H1 (cell line): ENCODE measurements at regions not wholly inside any gene's neighbourhood (a gene's known extent, or its start where the extent isn't known, plus 50 kb on each side); places are given as distances from the start of the nearest gene placed in this dataset.
A peak's percentile ranks its signal among the peaks of the same experiment; 100 is the strongest.

ENCODE experiments used
- CTCF ChIA-PET: fragments of 300-600 bp; sonication (Branson Sonifier 250); formaldehyde crosslinking; loops from one replicate; lab custom pipeline; 2021; ENCODE audit not compliant: partially characterized antibody; lab: Charles Lee
- POLR2A ChIA-PET: fragments of 300-600 bp; sonication (Branson Sonifier 250); formaldehyde crosslinking; loops from one replicate; lab custom pipeline; 2021; ENCODE audit warnings: inconsistent platforms; ENCODE audit not compliant: partially characterized antibody; lab: Charles Lee
- DNase-seq, 2 experiments: peaks; one replicate each; pipeline versions ENCODE4 v3.0.0 to v3.0.0-alpha.2; 2010 to 2022; ENCODE audit warnings: low spot score in 2 of 2, low read depth in 1 of 2, mixed read lengths in 1 of 2
- FAIRE-seq: peaks from 2 replicates; lab custom pipeline; 2011; peaks lifted over from hg19 to GRCh38; lab: Jason Lieb, UNC
- H2AFZ ChIP-seq: 2 replicates; pipeline ENCODE4 v1.8.1; 2012; ENCODE audit warnings: low read length, inconsistent platforms
- H2AK5ac ChIP-seq: 2 replicates; pipeline ENCODE4 v1.6.1; 2013; ENCODE audit warnings: low read depth, low read length
- H2BK120ac ChIP-seq: replicated peaks from 2 replicates; pipeline ENCODE3; 2013; ENCODE audit warnings: low read depth, low read length, inconsistent platforms
- H2BK12ac ChIP-seq: 2 replicates; pipeline ENCODE4 v1.6.1; 2013; ENCODE audit warnings: low read depth, low read length
- H2BK15ac ChIP-seq: 2 replicates; pipeline ENCODE4 v1.6.1; 2013; ENCODE audit warnings: low read length
- H2BK20ac ChIP-seq: 2 replicates; pipeline ENCODE4 v1.6.1; 2013; ENCODE audit warnings: low read length
- H2BK5ac ChIP-seq: 2 replicates; pipeline ENCODE4 v1.6.1; 2013; ENCODE audit warnings: low read depth, low read length
- H3K14ac ChIP-seq: 2 replicates; pipeline ENCODE4 v1.6.1; 2013; ENCODE audit warnings: inconsistent platforms; ENCODE audit not compliant: insufficient read length
- H3K18ac ChIP-seq: 2 replicates; pipeline ENCODE4 v1.6.1; 2013; ENCODE audit warnings: low read length; ENCODE audit errors: extremely low read depth
- H3K23ac ChIP-seq: 2 replicates; pipeline ENCODE4 v1.6.1; 2013; ENCODE audit warnings: inconsistent platforms; ENCODE audit not compliant: insufficient read length
- H3K23me2 ChIP-seq: 2 replicates; pipeline ENCODE4 v1.6.1; 2013; ENCODE audit warnings: low read depth, low read length
- H3K27ac ChIP-seq: 2 replicates; pipeline ENCODE4 v1.6.1; 2011; ENCODE audit warnings: low read depth, low read length, inconsistent platforms
- H3K27me3 ChIP-seq, 4 experiments: replicated peaks in 1 of 4; 1 replicate in 1 of 4; 2 replicates in 3 of 4; pipeline versions ENCODE4 v1.6.1 to v1.8.1; 2011 to 2013; ENCODE audit warnings: low read length in 3 of 4, mild to moderate bottlenecking in 3 of 4, inconsistent platforms in 2 of 4, mixed read lengths in 2 of 4, moderate library complexity in 1 of 4; ENCODE audit not compliant: control insufficient read depth in 3 of 4, insufficient read depth in 3 of 4; ENCODE audit errors: extremely low read depth in 1 of 4
- H3K36me3 ChIP-seq, 4 experiments: 2 replicates each; pipeline versions ENCODE4 v1.6.1 to v1.8.1; 2011 to 2013; ENCODE audit warnings: mild to moderate bottlenecking in 4 of 4, low read length in 3 of 4, moderate library complexity in 2 of 4, control low read depth in 1 of 4, inconsistent platforms in 1 of 4; ENCODE audit not compliant: insufficient read depth in 4 of 4, control insufficient read depth in 2 of 4
- H3K4ac ChIP-seq: replicated peaks from 2 replicates; pipeline ENCODE3; 2013; ENCODE audit warnings: low read length, low read depth, mixed read lengths, inconsistent platforms; ENCODE audit not compliant: insufficient read length
- H3K4me1 ChIP-seq, 4 experiments: replicated peaks in 1 of 4; 1 replicate in 1 of 4; 2 replicates in 3 of 4; pipeline versions ENCODE4 v1.6.1 to v1.8.1; 2011 to 2013; ENCODE audit warnings: low read length in 3 of 4, inconsistent platforms in 2 of 4, mixed read lengths in 1 of 4; ENCODE audit not compliant: insufficient read depth in 4 of 4, control insufficient read depth in 3 of 4
- H3K4me2 ChIP-seq, 2 experiments: 2 replicates each; pipeline versions ENCODE4 v1.6.1 to v1.8.1; 2011 to 2013; ENCODE audit warnings: low read depth in 2 of 2, low read length in 2 of 2, control low read depth in 1 of 2, inconsistent platforms in 1 of 2, mild to moderate bottlenecking in 1 of 2; ENCODE audit not compliant: insufficient read depth in 1 of 2
- H3K4me3 ChIP-seq, 4 experiments: fragments of 200-600, 300-600 bp in 1 of 4; sonication (generic), shearing (Covaris generic), sonication (Bioruptor Twin) in 1 of 4; 2 replicates each; pipeline versions ENCODE4 v1.5.1 to v1.8.1; 2011 to 2016; ENCODE audit warnings: low read length in 4 of 4, low read depth in 3 of 4, control low read depth in 2 of 4, inconsistent platforms in 2 of 4, mild to moderate bottlenecking in 2 of 4, mixed read lengths in 1 of 4, moderate library complexity in 1 of 4; ENCODE audit not compliant: insufficient read depth in 2 of 4; ENCODE audit errors: extremely low read depth in 1 of 4
- H3K56ac ChIP-seq: replicated peaks from 2 replicates; pipeline ENCODE3; 2013; ENCODE audit warnings: low read depth, mild to moderate bottlenecking, mixed read lengths, low read length, inconsistent platforms; ENCODE audit not compliant: insufficient read length
- H3K79me1 ChIP-seq: 2 replicates; pipeline ENCODE4 v1.6.1; 2013; ENCODE audit warnings: low read depth, low read length, control low read depth
- H3K79me2 ChIP-seq, 2 experiments: 2 replicates each; pipeline versions ENCODE4 v1.6.1 to v1.8.1; 2012 to 2013; ENCODE audit warnings: low read length in 2 of 2, mild to moderate bottlenecking in 2 of 2, inconsistent platforms in 1 of 2; ENCODE audit not compliant: insufficient read depth in 2 of 2, control insufficient read depth in 1 of 2
- H3K9ac ChIP-seq, 4 experiments: replicated peaks in 1 of 4; 1 replicate in 1 of 4; 2 replicates in 3 of 4; pipeline versions ENCODE4 v1.6.1 to v1.8.1; 2011 to 2013; ENCODE audit warnings: low read depth in 3 of 4, low read length in 3 of 4, control low read depth in 2 of 4, mild to moderate bottlenecking in 2 of 4, moderate library complexity in 2 of 4, inconsistent platforms in 1 of 4; ENCODE audit errors: extremely low read depth in 1 of 4
- H3K9me3 ChIP-seq, 2 experiments: 2 replicates each; pipeline versions ENCODE4 v1.6.1 to v1.8.1; 2012 to 2013; ENCODE audit warnings: mild to moderate bottlenecking in 2 of 2, moderate library complexity in 2 of 2, control low read depth in 1 of 2, inconsistent platforms in 1 of 2, low read depth in 1 of 2, low read length in 1 of 2, mixed read lengths in 1 of 2; ENCODE audit not compliant: insufficient read depth in 2 of 2
- H4K20me1 ChIP-seq, 2 experiments: replicated peaks in 1 of 2; 2 replicates each; pipeline versions ENCODE3 to v1.8.1; 2011 to 2013; ENCODE audit warnings: inconsistent platforms in 2 of 2, low read length in 2 of 2, mild to moderate bottlenecking in 1 of 2; ENCODE audit not compliant: insufficient read depth in 2 of 2, control insufficient read depth in 1 of 2
- H4K5ac ChIP-seq: 2 replicates; pipeline ENCODE4 v1.6.1; 2013; ENCODE audit warnings: low read length, low read depth, mixed read lengths, inconsistent platforms; ENCODE audit not compliant: insufficient read length
- H4K8ac ChIP-seq: 2 replicates; pipeline ENCODE4 v1.8.0; 2013; ENCODE audit warnings: mild to moderate bottlenecking, moderate library complexity, low read length, inconsistent platforms; ENCODE audit not compliant: insufficient read depth; ENCODE audit errors: extremely low read depth
- H4K91ac ChIP-seq: replicated peaks from 2 replicates; pipeline ENCODE3; 2013; ENCODE audit warnings: low read length, mixed read lengths, inconsistent platforms; ENCODE audit not compliant: insufficient read length
- CBX5 ChIP-seq: fragments of 300-800, 300-1000 bp; sonication (generic); IDR thresholded peaks from 2 replicates; pipeline ENCODE4 v1.7.1; 2016; ENCODE audit warnings: antibody characterized with exemption, low read length, low read depth
- CHD2 ChIP-seq: IDR thresholded peaks from 2 replicates; pipeline ENCODE4 v1.6.1; 2012; ENCODE audit warnings: low read length, improper control_type of control experiment
- CTBP2 ChIP-seq: IDR thresholded peaks from 2 replicates; pipeline ENCODE4 v1.7.0; 2011; ENCODE audit warnings: borderline replicate concordance, mild to moderate bottlenecking, moderate library complexity, mixed read lengths, low read length; ENCODE audit not compliant: insufficient read depth, insufficient read length
- EZH2 ChIP-seq: fragments of 200-600 bp; sonication (generic); IDR thresholded peaks from 2 replicates; pipeline ENCODE4 v1.7.1; 2012; ENCODE audit warnings: low read depth, mild to moderate bottlenecking, moderate library complexity, low read length, inconsistent platforms; ENCODE audit not compliant: severe bottlenecking
- HDAC2 ChIP-seq, 2 experiments: fragments of 300-600 bp in 1 of 2; sonication (generic) in 1 of 2; IDR thresholded peaks; 2 replicates each; pipeline ENCODE4 v1.6.1; 2011 to 2012; ENCODE audit warnings: low read depth in 2 of 2, low read length in 2 of 2, mild to moderate bottlenecking in 2 of 2, moderate library complexity in 2 of 2, borderline replicate concordance in 1 of 2, inconsistent platforms in 1 of 2
- PHF8 ChIP-seq: fragments of 200-600 bp; sonication (generic); conservative IDR thresholded peaks from 2 replicates; pipeline ENCODE4 v1.7.1; 2012; ENCODE audit warnings: low read depth, mild to moderate bottlenecking, inconsistent platforms, low read length, moderate library complexity
- SP4 ChIP-seq: IDR thresholded peaks from 2 replicates; pipeline ENCODE4 v1.6.1; 2012; ENCODE audit warnings: low read length, inconsistent platforms
- WGBS, 2 experiments: shearing (Covaris generic) in 1 of 2; methylation state at CpG; one replicate each; pipeline versions ENCODE4 v1.1.6 to v1.1.7; 2013 to 2015; ENCODE audit warnings: low lambda C conversion rate in 2 of 2, mixed read lengths in 2 of 2, inconsistent platforms in 1 of 2, low coverage in 1 of 2, missing lambda C conversion rate in 1 of 2; ENCODE audit not compliant: insufficient replicate concordance in 2 of 2, insufficient coverage in 1 of 2, insufficient read length in 1 of 2; ENCODE audit errors: extremely low coverage in 1 of 2, missing lambda C conversion rate in 1 of 2; 5-methylcytosine and 5-hydroxymethylcytosine counted together
- TF ChIP-seq, protein P1 (sequence below): IDR thresholded peaks from 2 replicates; pipeline ENCODE4 v1.6.1; 2012; ENCODE audit warnings: low read length, inconsistent platforms
- TF ChIP-seq, protein P2 (sequence below): IDR thresholded peaks from 2 replicates; pipeline ENCODE4 v1.6.1; 2011; ENCODE audit warnings: low read depth, mild to moderate bottlenecking, low read length; ENCODE audit not compliant: insufficient read depth

DNA sequence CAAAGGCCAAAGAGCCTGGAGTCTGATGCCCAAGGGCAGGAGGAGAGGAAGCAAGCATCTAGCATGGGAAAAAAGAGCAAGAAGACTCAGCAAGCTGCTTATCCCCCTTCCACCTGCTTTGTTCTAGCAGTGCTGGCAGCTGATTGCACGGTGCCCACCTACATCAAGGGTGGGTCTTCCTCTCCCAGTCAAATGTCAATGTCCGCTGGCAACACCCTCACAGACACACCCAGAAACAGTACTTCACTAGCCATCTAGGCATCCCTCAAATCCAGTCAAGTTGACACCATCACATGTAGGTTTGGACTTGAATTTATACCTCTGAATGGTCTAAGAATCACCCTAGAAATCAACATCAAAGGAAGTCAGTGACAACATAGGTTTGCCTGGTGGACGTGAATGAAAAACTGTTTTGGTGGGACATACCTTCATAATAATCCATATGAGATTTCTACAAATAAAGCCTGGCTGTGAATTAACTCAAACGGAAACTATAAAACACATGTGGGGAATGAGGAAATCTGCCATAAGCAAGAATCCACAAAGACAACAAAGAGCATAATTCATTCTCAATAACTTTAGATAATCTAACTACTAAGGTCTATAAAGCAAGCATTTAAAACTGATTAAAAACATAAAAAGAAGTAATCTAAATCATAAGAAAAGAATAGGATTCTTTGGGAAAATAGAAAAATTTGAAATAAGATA, 185.8 kb upstream of the JADE1 start:
- Histone ChIP-seq H2BK20ac (0 out of 2 replicates have a peak overlapping the region, but pooled peaks have one; percentile 25), H4K8ac (no peak overlapping the region), H3K56ac (no peak overlapping the region), H2BK120ac (no peak overlapping the region), H3K4me3 (no peak overlapping the region), H4K20me1 (no peaks in the 10 kb centered on the region), H3K27me3 (no peaks in the 10 kb centered on the region), H2AFZ (peak overlapping the region; percentile 49; the same call in 1 of the 2 replicates), H2BK15ac (no peak overlapping the region), H3K14ac (no peak overlapping the region), H2BK12ac (no peak overlapping the region; the same call in 1 of the 2 replicates), H3K23ac (no peak overlapping the region), H3K79me2 (no peaks in the 10 kb centered on the region), H3K79me1 (no peaks in the 10 kb centered on the region), H3K4me1 (no peaks in the 10 kb centered on the region), H2AK5ac (no peak overlapping the region), H3K18ac (no peak overlapping the region), H3K9me3 (peaks cover 0 to 3% of the 10 kb centered on the region in 2 experiments; a peak in 1 of 4 replicates), H4K91ac (peak overlapping the region; percentile 36), H3K4ac (no peak overlapping the region), H2BK5ac (no peak overlapping the region), H3K4me2 (no peak overlapping the region), H4K5ac (no peak overlapping the region), H3K9ac (no peak overlapping the region), H3K27ac (no peak overlapping the region), H3K23me2 (no peaks in the 10 kb centered on the region), H3K36me3 (no peaks in the 10 kb centered on the region)
- ChIA-PET CTCF (interaction anchor here (0.7 to 1.3 kb wide), 4 partner anchors 13 to 77 kb away, joined by 3 to 5 read pairs (median 4); no protein-coding TSS in a partner anchor), POLR2A (no interaction called here)
- FAIRE-seq (no peak), DNase-seq (peak in 1 of 2 experiments; percentile 43)
- WGBS, 2 experiments: 87% methylated on average over 4 of the region's 4 CpGs; no CpG with 5 or more reads in 1 of the 2 experiments
- TF ChIP-seq HDAC2 (IDR thresholded peaks at IDR 0.05; ENCODE audit: borderline replicate concordance in 1 of 2, low read depth in 2 of 2, low read length in 2 of 2): no peak
- TF ChIP-seq CBX5: no peak
- no peak for TF ChIP-seq SP4
- no peak for TF ChIP-seq CHD2
- TF ChIP-seq EZH2: no peak
- TF ChIP-seq, protein P1, sequence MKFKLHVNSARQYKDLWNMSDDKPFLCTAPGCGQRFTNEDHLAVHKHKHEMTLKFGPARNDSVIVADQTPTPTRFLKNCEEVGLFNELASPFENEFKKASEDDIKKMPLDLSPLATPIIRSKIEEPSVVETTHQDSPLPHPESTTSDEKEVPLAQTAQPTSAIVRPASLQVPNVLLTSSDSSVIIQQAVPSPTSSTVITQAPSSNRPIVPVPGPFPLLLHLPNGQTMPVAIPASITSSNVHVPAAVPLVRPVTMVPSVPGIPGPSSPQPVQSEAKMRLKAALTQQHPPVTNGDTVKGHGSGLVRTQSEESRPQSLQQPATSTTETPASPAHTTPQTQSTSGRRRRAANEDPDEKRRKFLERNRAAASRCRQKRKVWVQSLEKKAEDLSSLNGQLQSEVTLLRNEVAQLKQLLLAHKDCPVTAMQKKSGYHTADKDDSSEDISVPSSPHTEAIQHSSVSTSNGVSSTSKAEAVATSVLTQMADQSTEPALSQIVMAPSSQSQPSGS: no peak
- no peak for TF ChIP-seq PHF8
- TF ChIP-seq, protein P2, sequence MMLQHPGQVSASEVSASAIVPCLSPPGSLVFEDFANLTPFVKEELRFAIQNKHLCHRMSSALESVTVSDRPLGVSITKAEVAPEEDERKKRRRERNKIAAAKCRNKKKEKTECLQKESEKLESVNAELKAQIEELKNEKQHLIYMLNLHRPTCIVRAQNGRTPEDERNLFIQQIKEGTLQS: no peak
- no peak for TF ChIP-seq CTBP2
